WTC11 (cell line): ENCODE measurements at regions not wholly inside any gene's neighbourhood (a gene's known extent, or its start where the extent isn't known, plus 50 kb on each side); places are given as distances from the start of the nearest gene placed in this dataset.

ENCODE experiments used
- ATAC-seq: fragments of 200-7000 bp; cut with Tn5 transposase; 2 replicates; pipeline ENCODE4 v1.10.0; 2021; ENCODE audit warnings: mild to moderate bottlenecking, moderate library complexity
- CTCF ChIA-PET: fragments of 300-600 bp; sonication (Branson Sonifier 250); formaldehyde crosslinking; loops from one replicate; lab custom pipeline; 2021; ENCODE audit warnings: antibody characterized with exemption; lab: Charles Lee
- POLR2A ChIA-PET: fragments of 350-600 bp; sonication (Branson Sonifier 250); formaldehyde crosslinking; loops from one replicate; lab custom pipeline; 2021; ENCODE audit warnings: antibody characterized with exemption; lab: Charles Lee
- DNase-seq: peaks from one replicate; pipeline ENCODE4 v3.0.0; 2021; ENCODE audit warnings: low spot score
- H3K27ac Mint-ChIP-seq: 2 replicates; pipeline ENCODE4 v1.8.0; 2021; ENCODE audit warnings: mixed read lengths
- H3K27me3 Mint-ChIP-seq: 2 replicates; pipeline ENCODE4 v1.8.0; 2021; ENCODE audit warnings: low read depth, mild to moderate bottlenecking, moderate library complexity, mixed read lengths
- H3K36me3 Mint-ChIP-seq: 2 replicates; pipeline ENCODE4 v1.8.0; 2021; ENCODE audit warnings: mixed read lengths
- H3K4me1 Mint-ChIP-seq: 2 replicates; pipeline ENCODE4 v1.8.0; 2022; ENCODE audit warnings: mixed read lengths
- H3K4me3 Mint-ChIP-seq: 2 replicates; pipeline ENCODE4 v1.8.0; 2021; ENCODE audit warnings: mild to moderate bottlenecking, moderate library complexity, mixed read lengths
- H3K9me3 Mint-ChIP-seq: 2 replicates; pipeline ENCODE4 v1.8.0; 2021; ENCODE audit warnings: mixed read lengths
- CREB1 ChIP-seq: sonication (generic); formaldehyde crosslinking; IDR thresholded peaks from 2 replicates; pipeline ENCODE4 v1.8.0; 2023; ENCODE audit warnings: mild to moderate bottlenecking, missing genetic modification reagents
- GTF2I ChIP-seq: fragments of 250-450 bp; sonication (Bioruptor Pico); conservative IDR thresholded peaks from 2 replicates; pipeline ENCODE4 v1.4.0; 2021; ENCODE audit warnings: mild to moderate bottlenecking
- KAT7 ChIP-seq: sonication (generic); formaldehyde crosslinking; IDR thresholded peaks from 2 replicates; pipeline ENCODE4 v1.8.1; 2023; ENCODE audit warnings: missing genetic modification reagents, mild to moderate bottlenecking, borderline replicate concordance
- NFATC4 ChIP-seq: fragments of 250-450 bp; sonication (Bioruptor Pico); IDR thresholded peaks from 2 replicates; pipeline ENCODE4 v1.9.0; 2021; ENCODE audit warnings: mild to moderate bottlenecking
- NR2C2 ChIP-seq: sonication (generic); formaldehyde crosslinking; IDR thresholded peaks from 2 replicates; pipeline ENCODE4 v1.8.0; 2022; ENCODE audit warnings: mild to moderate bottlenecking, missing genetic modification reagents
- NR3C1 ChIP-seq: sonication (generic); formaldehyde crosslinking; conservative IDR thresholded peaks from 2 replicates; pipeline ENCODE4 v1.8.1; 2023; ENCODE audit warnings: low read depth, mild to moderate bottlenecking, missing genetic modification reagents
- RELA ChIP-seq: sonication (generic); formaldehyde crosslinking; IDR thresholded peaks from 2 replicates; pipeline ENCODE4 v1.8.1; 2022; ENCODE audit warnings: missing genetic modification reagents, mild to moderate bottlenecking, borderline replicate concordance
- ZBTB21 ChIP-seq: sonication (generic); formaldehyde crosslinking; IDR thresholded peaks from 2 replicates; pipeline ENCODE4 v1.8.1; 2023; ENCODE audit warnings: mild to moderate bottlenecking, missing genetic modification reagents, borderline replicate concordance
- ZNF121 ChIP-seq: sonication (generic); formaldehyde crosslinking; IDR thresholded peaks from 2 replicates; pipeline ENCODE4 v1.8.0; 2023; ENCODE audit warnings: missing genetic modification reagents
- ZNF263 ChIP-seq: sonication (generic); formaldehyde crosslinking; IDR thresholded peaks from 2 replicates; pipeline ENCODE4 v1.8.1; 2022; ENCODE audit warnings: low read depth, mild to moderate bottlenecking, moderate library complexity, missing genetic modification reagents
- ZNF416 ChIP-seq: fragments of 250-450 bp; sonication (Bioruptor Pico); IDR thresholded peaks from 2 replicates; pipeline ENCODE4 v1.9.0; 2021; ENCODE audit warnings: mild to moderate bottlenecking, inconsistent platforms
- ZNF671 ChIP-seq: fragments of 250-450 bp; sonication (Bioruptor Pico); IDR thresholded peaks from 2 replicates; pipeline ENCODE4 v1.8.0; 2021; ENCODE audit warnings: mild to moderate bottlenecking
- TF ChIP-seq, protein P1 (sequence below): sonication (generic); formaldehyde crosslinking; IDR thresholded peaks from 2 replicates; pipeline ENCODE4 v1.8.0; 2023; ENCODE audit warnings: mild to moderate bottlenecking, missing genetic modification reagents
- TF ChIP-seq, protein P2 (sequence below): sonication (generic); formaldehyde crosslinking; IDR thresholded peaks from 2 replicates; pipeline ENCODE4 v1.8.1; 2023; ENCODE audit warnings: mild to moderate bottlenecking, missing genetic modification reagents, moderate library complexity
- TF ChIP-seq, protein P3 (sequence below): sonication (generic); formaldehyde crosslinking; IDR thresholded peaks from 2 replicates; pipeline ENCODE4 v1.8.1; 2023; ENCODE audit warnings: mild to moderate bottlenecking, missing genetic modification reagents
- TF ChIP-seq, protein P4 (sequence below): fragments of 250-450 bp; sonication (Bioruptor Pico); IDR thresholded peaks from 2 replicates; pipeline ENCODE4 v1.9.0; 2021; ENCODE audit warnings: moderate library complexity, mild to moderate bottlenecking, inconsistent platforms, borderline replicate concordance
- TF ChIP-seq, protein P5 (sequence below): sonication (generic); formaldehyde crosslinking; conservative IDR thresholded peaks from 2 replicates; pipeline ENCODE4 v1.8.1; 2023; ENCODE audit warnings: mild to moderate bottlenecking, low read depth, missing genetic modification reagents, moderate library complexity
- TF ChIP-seq, protein P6 (sequence below): sonication (generic); formaldehyde crosslinking; IDR thresholded peaks from 2 replicates; pipeline ENCODE4 v1.8.1; 2023; ENCODE audit warnings: mild to moderate bottlenecking, moderate library complexity, missing genetic modification reagents
- TF ChIP-seq, protein P7 (sequence below): sonication (generic); formaldehyde crosslinking; IDR thresholded peaks from 2 replicates; pipeline ENCODE4 v1.8.0; 2022; ENCODE audit warnings: mild to moderate bottlenecking, missing genetic modification reagents
- TF ChIP-seq, protein P8 (sequence below): sonication (generic); formaldehyde crosslinking; IDR thresholded peaks from 2 replicates; pipeline ENCODE4 v1.8.1; 2023; ENCODE audit warnings: mild to moderate bottlenecking, missing genetic modification reagents, borderline replicate concordance

DNA sequence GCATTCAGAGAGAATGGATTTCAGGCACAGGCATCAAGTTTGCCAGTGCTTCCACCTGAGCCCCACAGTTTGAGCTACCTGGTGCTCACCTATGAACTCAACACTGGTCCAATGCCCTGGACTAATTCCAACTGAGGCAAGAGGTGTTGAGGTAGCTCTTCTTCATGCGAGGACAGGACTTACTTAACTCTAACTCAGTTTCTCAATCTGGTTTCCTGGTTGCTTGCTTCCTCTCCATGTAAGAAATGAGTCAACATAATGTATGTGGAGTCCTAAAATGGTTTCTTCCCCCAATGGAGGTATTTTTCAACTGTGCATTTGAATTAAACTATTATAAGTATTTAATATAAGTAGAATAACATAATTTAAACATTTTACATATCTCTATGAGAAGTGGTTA is 523.6 kb upstream of the DAB2 start (continued):
- TF ChIP-seq, protein P1, sequence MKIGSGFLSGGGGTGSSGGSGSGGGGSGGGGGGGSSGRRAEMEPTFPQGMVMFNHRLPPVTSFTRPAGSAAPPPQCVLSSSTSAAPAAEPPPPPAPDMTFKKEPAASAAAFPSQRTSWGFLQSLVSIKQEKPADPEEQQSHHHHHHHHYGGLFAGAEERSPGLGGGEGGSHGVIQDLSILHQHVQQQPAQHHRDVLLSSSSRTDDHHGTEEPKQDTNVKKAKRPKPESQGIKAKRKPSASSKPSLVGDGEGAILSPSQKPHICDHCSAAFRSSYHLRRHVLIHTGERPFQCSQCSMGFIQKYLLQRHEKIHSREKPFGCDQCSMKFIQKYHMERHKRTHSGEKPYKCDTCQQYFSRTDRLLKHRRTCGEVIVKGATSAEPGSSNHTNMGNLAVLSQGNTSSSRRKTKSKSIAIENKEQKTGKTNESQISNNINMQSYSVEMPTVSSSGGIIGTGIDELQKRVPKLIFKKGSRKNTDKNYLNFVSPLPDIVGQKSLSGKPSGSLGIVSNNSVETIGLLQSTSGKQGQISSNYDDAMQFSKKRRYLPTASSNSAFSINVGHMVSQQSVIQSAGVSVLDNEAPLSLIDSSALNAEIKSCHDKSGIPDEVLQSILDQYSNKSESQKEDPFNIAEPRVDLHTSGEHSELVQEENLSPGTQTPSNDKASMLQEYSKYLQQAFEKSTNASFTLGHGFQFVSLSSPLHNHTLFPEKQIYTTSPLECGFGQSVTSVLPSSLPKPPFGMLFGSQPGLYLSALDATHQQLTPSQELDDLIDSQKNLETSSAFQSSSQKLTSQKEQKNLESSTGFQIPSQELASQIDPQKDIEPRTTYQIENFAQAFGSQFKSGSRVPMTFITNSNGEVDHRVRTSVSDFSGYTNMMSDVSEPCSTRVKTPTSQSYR (CRISPR knock-in tag): no peak
- TF ChIP-seq KAT7 (no peak), RELA (CRISPR knock-in tag) (no peak)
- TF ChIP-seq, protein P2, sequence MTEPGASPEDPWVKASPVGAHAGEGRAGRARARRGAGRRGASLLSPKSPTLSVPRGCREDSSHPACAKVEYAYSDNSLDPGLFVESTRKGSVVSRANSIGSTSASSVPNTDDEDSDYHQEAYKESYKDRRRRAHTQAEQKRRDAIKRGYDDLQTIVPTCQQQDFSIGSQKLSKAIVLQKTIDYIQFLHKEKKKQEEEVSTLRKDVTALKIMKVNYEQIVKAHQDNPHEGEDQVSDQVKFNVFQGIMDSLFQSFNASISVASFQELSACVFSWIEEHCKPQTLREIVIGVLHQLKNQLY (CRISPR knock-in tag): no peak
- TF ChIP-seq, all 79 proteins: peak for 0

DNA sequence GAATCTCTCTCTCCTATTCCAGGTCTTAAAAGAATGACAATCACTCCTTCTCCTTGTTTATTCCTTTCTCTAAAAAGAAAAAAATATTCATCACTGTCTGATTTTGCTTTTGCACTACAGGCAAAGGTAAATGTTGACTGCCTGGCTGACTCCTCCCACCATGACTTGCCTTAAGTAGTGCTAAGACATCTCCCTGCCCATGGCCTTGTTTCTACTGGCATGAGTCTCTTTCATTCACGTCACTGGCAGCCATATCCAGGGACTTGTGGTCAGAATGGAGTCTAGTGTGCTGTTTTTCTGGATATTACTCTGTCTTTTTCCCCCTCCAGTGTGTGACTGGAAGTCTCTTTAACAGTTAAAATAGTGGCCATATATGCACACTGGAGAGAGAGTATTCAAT is 522.9 kb upstream of the DAB2 start:
- H3K36me3 Mint-ChIP-seq: 0 out of 2 replicates have a peak, but pooled peaks cover 3% of the 10 kb centered on the region
- no peaks in the 10 kb centered on the region for H3K4me1 Mint-ChIP-seq
- CTCF ChIA-PET: interaction anchor here (0.5 to 1.4 kb wide), 2 partner anchors 82 to 789 kb away, joined by 3 to 4 read pairs; no protein-coding TSS in a partner anchor
- H3K4me3 Mint-ChIP-seq: no peak overlapping the region
- DNase-seq (no peak), ATAC-seq (no peak)
- H3K27ac Mint-ChIP-seq: no peak overlapping the region
- no peaks in the 10 kb centered on the region; the same call in 1 of the 2 replicates for H3K27me3 Mint-ChIP-seq
- TF ChIP-seq GTF2I (CRISPR knock-in tag): no peak
- no peak for TF ChIP-seq ZNF671 (CRISPR knock-in tag)
- TF ChIP-seq NR2C2 (CRISPR knock-in tag): no peak
- no peak for TF ChIP-seq NR3C1 (CRISPR knock-in tag)
- TF ChIP-seq, protein P3, sequence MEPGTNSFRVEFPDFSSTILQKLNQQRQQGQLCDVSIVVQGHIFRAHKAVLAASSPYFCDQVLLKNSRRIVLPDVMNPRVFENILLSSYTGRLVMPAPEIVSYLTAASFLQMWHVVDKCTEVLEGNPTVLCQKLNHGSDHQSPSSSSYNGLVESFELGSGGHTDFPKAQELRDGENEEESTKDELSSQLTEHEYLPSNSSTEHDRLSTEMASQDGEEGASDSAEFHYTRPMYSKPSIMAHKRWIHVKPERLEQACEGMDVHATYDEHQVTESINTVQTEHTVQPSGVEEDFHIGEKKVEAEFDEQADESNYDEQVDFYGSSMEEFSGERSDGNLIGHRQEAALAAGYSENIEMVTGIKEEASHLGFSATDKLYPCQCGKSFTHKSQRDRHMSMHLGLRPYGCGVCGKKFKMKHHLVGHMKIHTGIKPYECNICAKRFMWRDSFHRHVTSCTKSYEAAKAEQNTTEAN (CRISPR knock-in tag): no peak
- no peak for TF ChIP-seq CREB1 (CRISPR knock-in tag)
- no peak for TF ChIP-seq ZNF263
- TF ChIP-seq, protein P4, sequence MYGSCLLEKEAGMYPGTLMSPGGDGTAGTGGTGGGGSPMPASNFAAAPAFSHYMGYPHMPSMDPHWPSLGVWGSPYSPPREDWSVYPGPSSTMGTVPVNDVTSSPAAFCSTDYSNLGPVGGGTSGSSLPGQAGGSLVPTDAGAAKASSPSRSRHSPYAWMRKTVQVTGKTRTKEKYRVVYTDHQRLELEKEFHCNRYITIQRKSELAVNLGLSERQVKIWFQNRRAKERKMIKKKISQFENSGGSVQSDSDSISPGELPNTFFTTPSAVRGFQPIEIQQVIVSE (CRISPR knock-in tag): no peak
- TF ChIP-seq, protein P5, sequence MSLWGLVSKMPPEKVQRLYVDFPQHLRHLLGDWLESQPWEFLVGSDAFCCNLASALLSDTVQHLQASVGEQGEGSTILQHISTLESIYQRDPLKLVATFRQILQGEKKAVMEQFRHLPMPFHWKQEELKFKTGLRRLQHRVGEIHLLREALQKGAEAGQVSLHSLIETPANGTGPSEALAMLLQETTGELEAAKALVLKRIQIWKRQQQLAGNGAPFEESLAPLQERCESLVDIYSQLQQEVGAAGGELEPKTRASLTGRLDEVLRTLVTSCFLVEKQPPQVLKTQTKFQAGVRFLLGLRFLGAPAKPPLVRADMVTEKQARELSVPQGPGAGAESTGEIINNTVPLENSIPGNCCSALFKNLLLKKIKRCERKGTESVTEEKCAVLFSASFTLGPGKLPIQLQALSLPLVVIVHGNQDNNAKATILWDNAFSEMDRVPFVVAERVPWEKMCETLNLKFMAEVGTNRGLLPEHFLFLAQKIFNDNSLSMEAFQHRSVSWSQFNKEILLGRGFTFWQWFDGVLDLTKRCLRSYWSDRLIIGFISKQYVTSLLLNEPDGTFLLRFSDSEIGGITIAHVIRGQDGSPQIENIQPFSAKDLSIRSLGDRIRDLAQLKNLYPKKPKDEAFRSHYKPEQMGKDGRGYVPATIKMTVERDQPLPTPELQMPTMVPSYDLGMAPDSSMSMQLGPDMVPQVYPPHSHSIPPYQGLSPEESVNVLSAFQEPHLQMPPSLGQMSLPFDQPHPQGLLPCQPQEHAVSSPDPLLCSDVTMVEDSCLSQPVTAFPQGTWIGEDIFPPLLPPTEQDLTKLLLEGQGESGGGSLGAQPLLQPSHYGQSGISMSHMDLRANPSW (CRISPR knock-in tag): no peak
- TF ChIP-seq NFATC4 (CRISPR knock-in tag): no peak
- TF ChIP-seq, protein P6, sequence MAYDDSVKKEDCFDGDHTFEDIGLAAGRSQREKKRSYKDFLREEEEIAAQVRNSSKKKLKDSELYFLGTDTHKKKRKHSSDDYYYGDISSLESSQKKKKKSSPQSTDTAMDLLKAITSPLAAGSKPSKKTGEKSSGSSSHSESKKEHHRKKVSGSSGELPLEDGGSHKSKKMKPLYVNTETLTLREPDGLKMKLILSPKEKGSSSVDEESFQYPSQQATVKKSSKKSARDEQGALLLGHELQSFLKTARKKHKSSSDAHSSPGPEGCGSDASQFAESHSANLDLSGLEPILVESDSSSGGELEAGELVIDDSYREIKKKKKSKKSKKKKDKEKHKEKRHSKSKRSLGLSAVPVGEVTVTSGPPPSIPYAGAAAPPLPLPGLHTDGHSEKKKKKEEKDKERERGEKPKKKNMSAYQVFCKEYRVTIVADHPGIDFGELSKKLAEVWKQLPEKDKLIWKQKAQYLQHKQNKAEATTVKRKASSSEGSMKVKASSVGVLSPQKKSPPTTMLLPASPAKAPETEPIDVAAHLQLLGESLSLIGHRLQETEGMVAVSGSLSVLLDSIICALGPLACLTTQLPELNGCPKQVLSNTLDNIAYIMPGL (CRISPR knock-in tag): no peak
- no peak for TF ChIP-seq ZNF416
- no peak for TF ChIP-seq ZNF121 (CRISPR knock-in tag)
- TF ChIP-seq, protein P7, sequence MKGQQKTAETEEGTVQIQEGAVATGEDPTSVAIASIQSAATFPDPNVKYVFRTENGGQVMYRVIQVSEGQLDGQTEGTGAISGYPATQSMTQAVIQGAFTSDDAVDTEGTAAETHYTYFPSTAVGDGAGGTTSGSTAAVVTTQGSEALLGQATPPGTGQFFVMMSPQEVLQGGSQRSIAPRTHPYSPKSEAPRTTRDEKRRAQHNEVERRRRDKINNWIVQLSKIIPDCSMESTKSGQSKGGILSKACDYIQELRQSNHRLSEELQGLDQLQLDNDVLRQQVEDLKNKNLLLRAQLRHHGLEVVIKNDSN (CRISPR knock-in tag): no peak
- TF ChIP-seq, protein P8, sequence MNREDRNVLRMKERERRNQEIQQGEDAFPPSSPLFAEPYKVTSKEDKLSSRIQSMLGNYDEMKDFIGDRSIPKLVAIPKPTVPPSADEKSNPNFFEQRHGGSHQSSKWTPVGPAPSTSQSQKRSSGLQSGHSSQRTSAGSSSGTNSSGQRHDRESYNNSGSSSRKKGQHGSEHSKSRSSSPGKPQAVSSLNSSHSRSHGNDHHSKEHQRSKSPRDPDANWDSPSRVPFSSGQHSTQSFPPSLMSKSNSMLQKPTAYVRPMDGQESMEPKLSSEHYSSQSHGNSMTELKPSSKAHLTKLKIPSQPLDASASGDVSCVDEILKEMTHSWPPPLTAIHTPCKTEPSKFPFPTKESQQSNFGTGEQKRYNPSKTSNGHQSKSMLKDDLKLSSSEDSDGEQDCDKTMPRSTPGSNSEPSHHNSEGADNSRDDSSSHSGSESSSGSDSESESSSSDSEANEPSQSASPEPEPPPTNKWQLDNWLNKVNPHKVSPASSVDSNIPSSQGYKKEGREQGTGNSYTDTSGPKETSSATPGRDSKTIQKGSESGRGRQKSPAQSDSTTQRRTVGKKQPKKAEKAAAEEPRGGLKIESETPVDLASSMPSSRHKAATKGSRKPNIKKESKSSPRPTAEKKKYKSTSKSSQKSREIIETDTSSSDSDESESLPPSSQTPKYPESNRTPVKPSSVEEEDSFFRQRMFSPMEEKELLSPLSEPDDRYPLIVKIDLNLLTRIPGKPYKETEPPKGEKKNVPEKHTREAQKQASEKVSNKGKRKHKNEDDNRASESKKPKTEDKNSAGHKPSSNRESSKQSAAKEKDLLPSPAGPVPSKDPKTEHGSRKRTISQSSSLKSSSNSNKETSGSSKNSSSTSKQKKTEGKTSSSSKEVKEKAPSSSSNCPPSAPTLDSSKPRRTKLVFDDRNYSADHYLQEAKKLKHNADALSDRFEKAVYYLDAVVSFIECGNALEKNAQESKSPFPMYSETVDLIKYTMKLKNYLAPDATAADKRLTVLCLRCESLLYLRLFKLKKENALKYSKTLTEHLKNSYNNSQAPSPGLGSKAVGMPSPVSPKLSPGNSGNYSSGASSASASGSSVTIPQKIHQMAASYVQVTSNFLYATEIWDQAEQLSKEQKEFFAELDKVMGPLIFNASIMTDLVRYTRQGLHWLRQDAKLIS (CRISPR knock-in tag): no peak
- no peak for TF ChIP-seq ZBTB21 (CRISPR knock-in tag)
- POLR2A ChIA-PET: no interaction called here
- H3K9me3 Mint-ChIP-seq: peaks cover 6% of the 10 kb centered on the region
